ENCODE measurements at regions not wholly inside any gene's neighbourhood (a gene's known extent, or its start where the extent isn't known, plus 50 kb on each side); places are given as distances from the start of the nearest gene placed in this dataset.

- Histone ChIP-seq H3K4me3 (ENCODE audit: low read depth, low read length) (no peak overlapping the region), H3K27ac (no peak overlapping the region), H3K36me3 (replicated peaks) (no peaks in the 10 kb centered on the region), H3K27me3 (replicated peaks) (no peaks in the 10 kb centered on the region)
- no peak for TF ChIP-seq CTCF (IDR thresholded peaks at IDR 0.05; ENCODE audit: low read depth, low read length, missing control alignments)
- no peak for DNase-seq
- in situ Hi-C loops (cut with HindIII; ENCODE audit: low pct_ligation_motif_present, low sequenced_read_pairs): no loop called here
Measured at GRCh38 chr1:70895531-70895930, 152.1 kb downstream of the PTGER3 start.

- TF ChIP-seq CTCF (IDR thresholded peaks at IDR 0.05; ENCODE audit: low read depth, low read length, missing control alignments): no peak
- no peak for DNase-seq
- Histone ChIP-seq H3K4me3 (ENCODE audit: low read depth, low read length) (no peak overlapping the region), H3K27ac (no peak overlapping the region), H3K36me3 (replicated peaks) (no peaks in the 10 kb centered on the region), H3K27me3 (replicated peaks) (no peaks in the 10 kb centered on the region)
- in situ Hi-C loops (cut with HindIII; ENCODE audit: low pct_ligation_motif_present, low sequenced_read_pairs): no loop called here
Measured at GRCh38 chr1:70896224-70896623, 151.4 kb downstream of the PTGER3 start.

GRCh38 chr1:70897273-70897672 lies 150.3 kb downstream of the PTGER3 start:
- Histone ChIP-seq H3K4me3 (ENCODE audit: low read depth, low read length) (no peak overlapping the region), H3K27me3 (replicated peaks) (no peaks in the 10 kb centered on the region), H3K36me3 (replicated peaks) (no peaks in the 10 kb centered on the region), H3K27ac (no peak overlapping the region)
- TF ChIP-seq CTCF (IDR thresholded peaks at IDR 0.05; ENCODE audit: low read depth, low read length, missing control alignments): no peak
- in situ Hi-C loops (cut with HindIII; ENCODE audit: low pct_ligation_motif_present, low sequenced_read_pairs): no loop called here
- no peak for DNase-seq

GRCh38 chr1:70899735-70900134 lies 147.9 kb downstream of the PTGER3 start:
- Histone ChIP-seq H3K27ac (no peak overlapping the region), H3K36me3 (replicated peaks) (no peaks in the 10 kb centered on the region), H3K4me3 (ENCODE audit: low read depth, low read length) (no peak overlapping the region), H3K27me3 (replicated peaks) (no peaks in the 10 kb centered on the region)
- TF ChIP-seq CTCF (IDR thresholded peaks at IDR 0.05; ENCODE audit: low read depth, low read length, missing control alignments): no peak
- in situ Hi-C loops (cut with HindIII; ENCODE audit: low pct_ligation_motif_present, low sequenced_read_pairs): no loop called here
- no peak for DNase-seq

GRCh38 chr1:70902211-70902610 lies 145.4 kb downstream of the PTGER3 start:
- H3K27ac ChIP-seq: no peak overlapping the region
- TF ChIP-seq CTCF (IDR thresholded peaks at IDR 0.05; ENCODE audit: low read depth, low read length, missing control alignments): no peak
- in situ Hi-C loops (cut with HindIII; ENCODE audit: low pct_ligation_motif_present, low sequenced_read_pairs): no loop called here

GRCh38 chr1:70906800-70907199 lies 140.8 kb downstream of the PTGER3 start:
- no peak overlapping the region for H3K27ac ChIP-seq
- DNase-seq: no peak
- no peak overlapping the region for H3K4me3 ChIP-seq (ENCODE audit: low read depth, low read length)
- in situ Hi-C loops (cut with HindIII; ENCODE audit: low pct_ligation_motif_present, low sequenced_read_pairs): no loop called here
- no peaks in the 10 kb centered on the region for H3K27me3 ChIP-seq (replicated peaks)
- H3K36me3 ChIP-seq (replicated peaks): no peaks in the 10 kb centered on the region
- no peak for TF ChIP-seq CTCF (IDR thresholded peaks at IDR 0.05; ENCODE audit: low read depth, low read length, missing control alignments)

More at GRCh38 chr1:70902211-70902610, 145.4 kb downstream of the PTGER3 start:
- no peak for DNase-seq
- H3K27me3 ChIP-seq (replicated peaks): no peaks in the 10 kb centered on the region
- H3K4me3 ChIP-seq (ENCODE audit: low read depth, low read length): no peak overlapping the region
- H3K36me3 ChIP-seq (replicated peaks): no peaks in the 10 kb centered on the region
